Esophagus squamous epithelium (tissue), 4 donors: ENCODE measurements at regions not wholly inside any gene's neighbourhood (a gene's known extent, or its start where the extent isn't known, plus 50 kb on each side); places are given as distances from the start of the nearest gene placed in this dataset.

Experiments used
- POLR2A ChIP-seq, 4 donors: fragments of 450-650 bp; IDR thresholded peaks; one replicate each; pipeline ENCODE4 v1.6.1; 2017; ENCODE audit warnings: antibody characterized with exemption in 4 of 4, mild to moderate bottlenecking in 4 of 4, moderate library complexity in 3 of 4
- TF ChIP-seq, protein P1 (sequence below), 6 experiments: fragments of 450-650 bp in 4 of 6; fragments of 200-600 bp in 2 of 6; sonication (generic) in 2 of 6; IDR thresholded peaks; one replicate each; pipeline ENCODE4 v1.5.1; 2016 to 2019; ENCODE audit warnings: antibody characterized with exemption in 6 of 6, mild to moderate bottlenecking in 4 of 6, moderate library complexity in 4 of 6

DNA sequence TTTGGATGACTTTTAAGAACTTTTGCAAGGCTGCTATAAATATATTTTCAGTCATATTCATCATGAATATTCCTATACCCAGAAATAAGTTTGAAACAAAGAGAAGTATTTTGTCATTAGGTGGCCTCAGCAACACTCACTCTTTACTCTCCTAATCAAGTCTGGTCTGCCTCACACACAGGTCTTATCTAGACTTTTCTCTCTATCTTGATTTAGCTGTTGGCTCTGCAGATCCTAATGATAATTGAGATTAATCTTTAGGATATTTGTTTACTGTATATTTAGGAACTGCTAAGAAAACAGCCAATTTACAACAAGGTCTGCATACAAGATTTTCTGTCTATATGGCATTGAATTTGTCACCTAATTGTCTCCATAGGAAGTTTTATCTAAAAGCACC lies 297.6 kb downstream of the PTEN start:
- TF ChIP-seq, protein P1, sequence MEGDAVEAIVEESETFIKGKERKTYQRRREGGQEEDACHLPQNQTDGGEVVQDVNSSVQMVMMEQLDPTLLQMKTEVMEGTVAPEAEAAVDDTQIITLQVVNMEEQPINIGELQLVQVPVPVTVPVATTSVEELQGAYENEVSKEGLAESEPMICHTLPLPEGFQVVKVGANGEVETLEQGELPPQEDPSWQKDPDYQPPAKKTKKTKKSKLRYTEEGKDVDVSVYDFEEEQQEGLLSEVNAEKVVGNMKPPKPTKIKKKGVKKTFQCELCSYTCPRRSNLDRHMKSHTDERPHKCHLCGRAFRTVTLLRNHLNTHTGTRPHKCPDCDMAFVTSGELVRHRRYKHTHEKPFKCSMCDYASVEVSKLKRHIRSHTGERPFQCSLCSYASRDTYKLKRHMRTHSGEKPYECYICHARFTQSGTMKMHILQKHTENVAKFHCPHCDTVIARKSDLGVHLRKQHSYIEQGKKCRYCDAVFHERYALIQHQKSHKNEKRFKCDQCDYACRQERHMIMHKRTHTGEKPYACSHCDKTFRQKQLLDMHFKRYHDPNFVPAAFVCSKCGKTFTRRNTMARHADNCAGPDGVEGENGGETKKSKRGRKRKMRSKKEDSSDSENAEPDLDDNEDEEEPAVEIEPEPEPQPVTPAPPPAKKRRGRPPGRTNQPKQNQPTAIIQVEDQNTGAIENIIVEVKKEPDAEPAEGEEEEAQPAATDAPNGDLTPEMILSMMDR (IDR thresholded peaks at IDR 0.05), result no peak
- TF ChIP-seq POLR2A (IDR thresholded peaks at IDR 0.05), result no peak
